ENCODE measurements at regions not wholly inside any gene's neighbourhood (a gene's known extent, or its start where the extent isn't known, plus 50 kb on each side); places are given as distances from the start of the nearest gene placed in this dataset.

DNA sequence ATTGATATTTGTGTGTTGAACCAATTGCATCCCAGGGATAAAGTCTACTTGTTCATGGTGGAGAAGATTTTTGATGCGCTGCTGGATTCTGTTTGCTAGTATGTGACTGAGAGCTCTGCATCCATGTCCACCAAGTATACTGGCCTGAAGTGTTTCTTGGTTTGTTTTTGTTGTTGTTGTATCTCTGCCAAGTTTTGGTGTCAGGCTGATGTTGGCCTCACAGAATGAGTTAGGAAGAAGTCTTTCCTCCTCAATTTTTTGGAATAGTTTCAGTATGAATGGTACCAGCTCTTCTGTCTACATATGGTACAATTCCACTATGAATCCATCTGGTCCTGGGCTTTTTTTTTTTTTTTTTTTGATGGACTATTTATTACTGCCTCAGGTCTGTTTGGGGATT, 50.9 kb upstream of the OSTN start:
- FAIRE-seq = no peak
- Histone ChIP-seq H3K27me3 (ENCODE audit: control insufficient read depth, insufficient read depth, low read length) (no peaks in the 10 kb centered on the region), H3K4me3 (ENCODE audit: low read depth, low read length) (no peak overlapping the region), H3K36me3 (ENCODE audit: control insufficient read depth, insufficient read depth, low read length) (no peaks in the 10 kb centered on the region)
- no peak for DNase-seq (ENCODE audit: low read depth)
- TF ChIP-seq, protein P1, sequence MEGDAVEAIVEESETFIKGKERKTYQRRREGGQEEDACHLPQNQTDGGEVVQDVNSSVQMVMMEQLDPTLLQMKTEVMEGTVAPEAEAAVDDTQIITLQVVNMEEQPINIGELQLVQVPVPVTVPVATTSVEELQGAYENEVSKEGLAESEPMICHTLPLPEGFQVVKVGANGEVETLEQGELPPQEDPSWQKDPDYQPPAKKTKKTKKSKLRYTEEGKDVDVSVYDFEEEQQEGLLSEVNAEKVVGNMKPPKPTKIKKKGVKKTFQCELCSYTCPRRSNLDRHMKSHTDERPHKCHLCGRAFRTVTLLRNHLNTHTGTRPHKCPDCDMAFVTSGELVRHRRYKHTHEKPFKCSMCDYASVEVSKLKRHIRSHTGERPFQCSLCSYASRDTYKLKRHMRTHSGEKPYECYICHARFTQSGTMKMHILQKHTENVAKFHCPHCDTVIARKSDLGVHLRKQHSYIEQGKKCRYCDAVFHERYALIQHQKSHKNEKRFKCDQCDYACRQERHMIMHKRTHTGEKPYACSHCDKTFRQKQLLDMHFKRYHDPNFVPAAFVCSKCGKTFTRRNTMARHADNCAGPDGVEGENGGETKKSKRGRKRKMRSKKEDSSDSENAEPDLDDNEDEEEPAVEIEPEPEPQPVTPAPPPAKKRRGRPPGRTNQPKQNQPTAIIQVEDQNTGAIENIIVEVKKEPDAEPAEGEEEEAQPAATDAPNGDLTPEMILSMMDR (IDR thresholded peaks at IDR 0.05; ENCODE audit: insufficient read depth, low read length, severe bottlenecking) = no peak

DNA sequence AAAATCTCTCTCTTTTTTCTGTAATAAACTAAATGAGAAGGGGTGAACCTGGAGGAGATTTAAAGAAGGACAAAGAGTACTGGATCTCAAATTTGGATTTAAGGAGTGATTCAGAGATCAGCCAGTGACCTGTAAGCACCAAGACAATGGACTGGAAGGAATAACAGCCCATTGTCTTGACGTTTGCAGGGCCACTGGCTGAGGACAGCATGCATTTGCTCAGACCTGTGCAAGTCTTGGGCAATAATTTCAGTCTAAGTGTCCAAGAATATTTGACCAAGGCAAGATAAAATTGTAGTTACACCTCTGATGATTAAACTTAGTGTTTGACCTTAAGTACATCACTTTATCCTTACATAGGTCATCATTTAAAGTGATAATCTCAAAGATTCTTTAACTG, 55.8 kb upstream of the OSTN start:
- Histone ChIP-seq H3K4me3 (ENCODE audit: low read depth, low read length) (no peak overlapping the region), H3K27me3 (ENCODE audit: control insufficient read depth, insufficient read depth, low read length) (no peaks in the 10 kb centered on the region), H3K36me3 (ENCODE audit: control insufficient read depth, insufficient read depth, low read length) (no peaks in the 10 kb centered on the region)
- FAIRE-seq (no peak), DNase-seq (ENCODE audit: low read depth) (peak; percentile 15)
- TF ChIP-seq, protein P1 (IDR thresholded peaks at IDR 0.05; ENCODE audit: insufficient read depth, low read length, severe bottlenecking) = no peak

DNA sequence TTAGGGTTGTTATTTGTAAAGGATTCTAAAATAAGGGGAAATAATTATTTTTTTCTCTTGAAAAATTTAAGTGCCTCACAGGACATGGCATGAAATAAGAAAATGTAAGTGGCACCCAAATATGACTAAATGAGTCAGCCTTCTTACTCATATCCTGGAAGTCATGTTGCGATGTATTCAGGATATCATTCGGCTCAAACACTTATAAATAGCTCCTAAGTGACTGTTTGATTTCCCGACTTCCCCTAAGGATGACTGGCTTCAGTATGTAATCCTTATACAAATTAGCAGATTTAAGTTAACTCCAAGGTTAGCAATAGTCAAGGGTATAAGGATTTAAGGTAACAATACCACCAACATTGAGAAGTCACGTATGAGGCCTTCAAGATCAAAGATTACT, 57.3 kb upstream of the OSTN start:
- DNase-seq (ENCODE audit: low read depth) (peak; percentile 95), FAIRE-seq (no peak)
- Histone ChIP-seq H3K36me3 (ENCODE audit: control insufficient read depth, insufficient read depth, low read length) (no peaks in the 10 kb centered on the region), H3K4me3 (ENCODE audit: low read depth, low read length) (no peak overlapping the region), H3K27me3 (ENCODE audit: control insufficient read depth, insufficient read depth, low read length) (no peaks in the 10 kb centered on the region)
- TF ChIP-seq, protein P1 (IDR thresholded peaks at IDR 0.05; ENCODE audit: insufficient read depth, low read length, severe bottlenecking) = no peak

DNA sequence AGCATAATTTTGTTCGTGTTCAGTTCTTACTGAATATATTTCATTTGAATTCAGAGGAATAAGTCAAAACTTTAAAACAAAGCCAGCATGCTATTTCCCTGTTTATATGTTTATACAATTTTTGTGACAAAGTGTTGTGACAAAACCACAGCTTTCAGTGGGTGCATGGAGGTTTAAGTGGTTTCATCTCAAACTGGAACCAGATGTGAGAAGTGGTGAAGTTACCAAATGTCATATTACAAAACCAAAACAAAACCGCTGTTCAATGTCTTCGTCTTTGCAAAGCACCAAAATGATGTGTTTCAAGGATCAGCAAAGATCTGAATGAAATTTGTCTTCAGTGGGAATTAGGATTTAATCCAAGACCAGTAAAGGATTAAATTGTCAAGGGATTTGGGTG, 59.3 kb upstream of the OSTN start:
- DNase-seq (ENCODE audit: low read depth) (no peak), FAIRE-seq (no peak)
- no peaks in the 10 kb centered on the region for H3K36me3 ChIP-seq (ENCODE audit: control insufficient read depth, insufficient read depth, low read length)
- H3K4me3 ChIP-seq (ENCODE audit: low read depth, low read length) = no peak overlapping the region
- TF ChIP-seq, protein P1 (IDR thresholded peaks at IDR 0.05; ENCODE audit: insufficient read depth, low read length, severe bottlenecking) = no peak
- no peaks in the 10 kb centered on the region for H3K27me3 ChIP-seq (ENCODE audit: control insufficient read depth, insufficient read depth, low read length)

DNA sequence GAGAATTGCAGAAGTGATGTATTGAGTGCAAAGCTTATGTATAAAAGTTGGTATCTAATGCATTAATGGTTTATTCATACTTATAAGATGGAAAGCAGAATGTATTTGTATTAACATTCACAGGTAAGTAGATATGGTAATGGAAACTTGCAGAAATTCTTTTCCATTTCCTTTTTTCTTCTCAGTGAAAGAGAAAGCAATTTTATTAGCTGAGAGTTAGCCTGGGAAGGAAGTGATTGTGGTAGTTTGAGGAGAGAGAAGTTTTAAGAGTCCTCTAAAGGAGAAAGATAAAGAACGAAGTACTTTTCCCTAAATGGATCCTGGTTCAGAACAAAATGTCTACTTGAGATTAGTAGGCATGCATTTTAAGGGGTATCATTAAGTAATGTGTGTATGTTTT, 60.1 kb upstream of the OSTN start:
- Histone ChIP-seq H3K36me3 (ENCODE audit: control insufficient read depth, insufficient read depth, low read length) (no peaks in the 10 kb centered on the region), H3K27me3 (ENCODE audit: control insufficient read depth, insufficient read depth, low read length) (no peaks in the 10 kb centered on the region), H3K4me3 (ENCODE audit: low read depth, low read length) (no peak overlapping the region)
- TF ChIP-seq, protein P1 (IDR thresholded peaks at IDR 0.05; ENCODE audit: insufficient read depth, low read length, severe bottlenecking) = no peak
- no peak for FAIRE-seq
- DNase-seq (ENCODE audit: low read depth) = no peak

DNA sequence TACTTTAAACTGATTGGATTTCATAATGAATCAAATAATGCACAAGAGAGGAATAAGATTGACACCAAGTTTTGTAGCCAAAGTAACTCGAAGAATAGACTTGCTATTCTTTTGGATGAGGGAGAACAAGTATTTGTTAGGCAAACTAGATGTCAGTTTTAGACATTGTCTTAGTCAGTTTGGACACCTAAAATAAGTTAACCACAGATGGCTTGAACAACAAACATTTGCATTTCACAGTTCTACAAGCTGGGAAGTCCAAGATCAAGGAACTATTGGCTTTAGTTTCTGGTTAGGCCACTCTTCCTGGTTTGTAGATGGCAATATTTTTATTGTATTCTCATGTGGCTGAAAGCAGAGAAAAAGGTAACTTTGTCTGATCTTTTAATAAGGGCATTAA, 61.3 kb upstream of the OSTN start:
- TF ChIP-seq, protein P1 (IDR thresholded peaks at IDR 0.05; ENCODE audit: insufficient read depth, low read length, severe bottlenecking) = no peak
- no peaks in the 10 kb centered on the region for H3K36me3 ChIP-seq (ENCODE audit: control insufficient read depth, insufficient read depth, low read length)
- no peak for FAIRE-seq

More for the DNA sequence above, 61.3 kb upstream of the OSTN start:
- no peak for DNase-seq (ENCODE audit: low read depth)
- H3K27me3 ChIP-seq (ENCODE audit: control insufficient read depth, insufficient read depth, low read length) = no peaks in the 10 kb centered on the region
- H3K4me3 ChIP-seq (ENCODE audit: low read depth, low read length) = no peak overlapping the region
